Loucy (cell line): ENCODE measurements at regions not wholly inside any gene's neighbourhood (a gene's known extent, or its start where the extent isn't known, plus 50 kb on each side); places are given as distances from the start of the nearest gene placed in this dataset.

Source experiments
- H2AFZ ChIP-seq: fragments of 200-600 bp; sonication (generic); 2 replicates; pipeline ENCODE4 v1.6.0; 2016; ENCODE audit warnings: antibody characterized with exemption, mild to moderate bottlenecking, low read length, moderate library complexity
- H3F3A ChIP-seq: fragments of 200-600 bp; 2 replicates; pipeline ENCODE4 v1.6.0; 2016; ENCODE audit warnings: antibody characterized with exemption, low read depth, mild to moderate bottlenecking
- H3K27me3 ChIP-seq: fragments of 200-600 bp; sonication (generic); 2 replicates; pipeline ENCODE4 v1.6.1; 2014; ENCODE audit warnings: low read length, mild to moderate bottlenecking; ENCODE audit not compliant: insufficient read depth, poor library complexity, severe bottlenecking
- H3K36me3 ChIP-seq: fragments of 200-600 bp; sonication (generic); 2 replicates; pipeline ENCODE4 v1.6.1; 2016; ENCODE audit warnings: low read length; ENCODE audit not compliant: insufficient read depth
- H3K4me1 ChIP-seq: fragments of 200-600 bp; sonication (generic); 2 replicates; pipeline ENCODE4 v1.5.1; 2014; ENCODE audit warnings: low read length, mild to moderate bottlenecking; ENCODE audit not compliant: insufficient read depth, poor library complexity, severe bottlenecking
- H3K4me2 ChIP-seq: fragments of 200-600 bp; sonication (generic); 2 replicates; pipeline ENCODE4 v1.6.0; 2014; ENCODE audit warnings: antibody characterized with exemption, low read length, low read depth, mild to moderate bottlenecking; ENCODE audit not compliant: poor library complexity, severe bottlenecking
- H3K4me3 ChIP-seq: fragments of 200-600 bp; sonication (generic); 2 replicates; pipeline ENCODE4 v1.5.1; 2014; ENCODE audit warnings: low read length, mild to moderate bottlenecking, mixed read lengths; ENCODE audit not compliant: poor library complexity, severe bottlenecking
- H3K79me2 ChIP-seq: fragments of 200-600 bp; sonication (generic); 2 replicates; pipeline ENCODE4 v1.6.1; 2014; ENCODE audit warnings: low read length; ENCODE audit not compliant: insufficient read depth
- H3K9ac ChIP-seq: fragments of 200-600 bp; sonication (generic); 2 replicates; pipeline ENCODE4 v1.6.0; 2014; ENCODE audit warnings: mild to moderate bottlenecking, low read depth, low read length, moderate library complexity; ENCODE audit not compliant: poor library complexity, severe bottlenecking
- H3K9me2 ChIP-seq: fragments of 200-600 bp; sonication (generic); replicated peaks from 2 replicates; pipeline ENCODE4 v1.6.1; 2016; ENCODE audit warnings: low read depth, low read length, mixed read lengths
- H3K9me3 ChIP-seq: fragments of 200-600 bp; sonication (generic); 2 replicates; pipeline ENCODE4 v1.6.1; 2014; ENCODE audit warnings: mild to moderate bottlenecking, antibody characterized with exemption, low read length, low read depth; ENCODE audit not compliant: insufficient read depth
- H4K20me1 ChIP-seq: fragments of 200-600 bp; sonication (generic); 2 replicates; pipeline ENCODE4 v1.6.0; 2014; ENCODE audit warnings: antibody characterized with exemption, low read length, mild to moderate bottlenecking; ENCODE audit not compliant: insufficient read depth, poor library complexity, severe bottlenecking
- CTCF ChIP-seq: fragments of 200-600 bp; sonication (generic); conservative IDR thresholded peaks from 2 replicates; pipeline ENCODE4 v1.5.1; 2014; ENCODE audit warnings: mild to moderate bottlenecking, antibody characterized with exemption, low read length
- EZH2phosphoT487 ChIP-seq: fragments of 200-600 bp; IDR thresholded peaks from 2 replicates; pipeline ENCODE4 v1.6.1; 2018; ENCODE audit warnings: antibody characterized with exemption, mild to moderate bottlenecking, moderate library complexity, borderline replicate concordance

GRCh38 chr4:82268826-82269193 is 105.0 kb downstream of the HNRNPD start:
- Histone ChIP-seq H3K4me1 (peaks cover 7% of the 10 kb centered on the region), H3K4me3 (no peak overlapping the region), H3K9me2 (no peaks in the 10 kb centered on the region), H3K27me3 (no peaks in the 10 kb centered on the region), H3F3A (no peaks in the 10 kb centered on the region), H4K20me1 (no peaks in the 10 kb centered on the region), H3K9me3 (0 out of 2 replicates have a peak, but pooled peaks cover 6% of the 10 kb centered on the region), H3K36me3 (no peaks in the 10 kb centered on the region), H3K9ac (no peak overlapping the region), H2AFZ (no peak overlapping the region), H3K4me2 (no peak overlapping the region), H3K79me2 (no peaks in the 10 kb centered on the region)
- TF ChIP-seq CTCF (no peak), EZH2phosphoT487 (no peak)

- no peaks in the 10 kb centered on the region for H3K9me2 ChIP-seq
- no peaks in the 10 kb centered on the region for H3F3A ChIP-seq
- 0 out of 2 replicates have a peak, but pooled peaks cover 6% of the 10 kb centered on the region for H3K9me3 ChIP-seq
- peak overlapping the region; percentile 24 for H3K4me2 ChIP-seq
- H3K36me3 ChIP-seq: no peaks in the 10 kb centered on the region
- TF ChIP-seq CTCF (peak; percentile 90), EZH2phosphoT487 (no peak)
- peak overlapping the region; percentile 15 for H3K4me3 ChIP-seq
- no peaks in the 10 kb centered on the region for H3K79me2 ChIP-seq
- no peaks in the 10 kb centered on the region for H4K20me1 ChIP-seq
- H3K4me1 ChIP-seq: peaks cover 7% of the 10 kb centered on the region
- H3K27me3 ChIP-seq: no peaks in the 10 kb centered on the region
- peak overlapping the region; percentile 33 for H2AFZ ChIP-seq
- H3K9ac ChIP-seq: no peak overlapping the region
Observed at GRCh38 chr4:82268050-82268825, 105.6 kb downstream of the HNRNPD start.

DNA sequence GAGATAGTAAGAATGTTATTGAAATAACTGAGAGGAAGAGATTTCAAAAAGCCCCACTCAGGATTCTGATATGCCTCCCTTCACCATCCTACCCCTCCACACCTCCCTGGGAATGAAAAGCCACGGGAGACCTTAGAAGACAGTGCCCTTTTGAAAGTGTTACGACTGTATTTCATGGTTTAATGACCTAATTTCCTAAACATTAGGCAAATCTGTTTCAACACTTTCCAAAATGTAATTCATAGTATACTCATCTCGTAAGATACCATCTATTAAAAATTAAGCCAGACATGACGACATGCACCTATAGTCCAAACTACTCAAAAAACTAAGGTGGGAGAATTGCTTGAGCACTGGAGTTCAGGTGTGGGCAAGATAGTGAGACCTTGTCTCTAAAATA is 106.3 kb downstream of the HNRNPD start:
- no peaks in the 10 kb centered on the region for H3F3A ChIP-seq
- TF ChIP-seq EZH2phosphoT487 (no peak), CTCF (no peak)
- H3K4me1 ChIP-seq: peaks cover 7% of the 10 kb centered on the region
- H3K4me3 ChIP-seq: no peak overlapping the region
- H3K36me3 ChIP-seq: no peaks in the 10 kb centered on the region
- no peak overlapping the region for H3K4me2 ChIP-seq
- 0 out of 2 replicates have a peak, but pooled peaks cover 6% of the 10 kb centered on the region for H3K9me3 ChIP-seq
- no peaks in the 10 kb centered on the region for H3K79me2 ChIP-seq
- H2AFZ ChIP-seq: no peak overlapping the region
- no peak overlapping the region for H3K9ac ChIP-seq
- H3K9me2 ChIP-seq: no peaks in the 10 kb centered on the region
- H4K20me1 ChIP-seq: no peaks in the 10 kb centered on the region
- H3K27me3 ChIP-seq: no peaks in the 10 kb centered on the region
